Mesendoderm (in vitro differentiated cells): ENCODE measurements at regions not wholly inside any gene's neighbourhood (a gene's known extent, or its start where the extent isn't known, plus 50 kb on each side); places are given as distances from the start of the nearest gene placed in this dataset.
"Not testable (repeated sequence)": the region's sequence is repeated elsewhere in the genome, so short reads cannot be mapped to it uniquely, and the experiment has no call there.

Source experiments
- DNase-seq: peaks from one replicate; pipeline ENCODE4 v3.0.0; 2013
- H2AK5ac ChIP-seq: 2 replicates; pipeline ENCODE4 v1.6.1; 2013; ENCODE audit warnings: low read length, inconsistent platforms
- H2BK120ac ChIP-seq: 2 replicates; pipeline ENCODE4 v1.6.1; 2013; ENCODE audit warnings: low read depth, mild to moderate bottlenecking, low read length, moderate library complexity, mixed read lengths
- H2BK15ac ChIP-seq: replicated peaks from 2 replicates; pipeline ENCODE4 v1.6.1; 2013; ENCODE audit warnings: low read depth, mild to moderate bottlenecking, moderate library complexity
- H2BK5ac ChIP-seq: 2 replicates; pipeline ENCODE4 v1.6.1; 2013; ENCODE audit warnings: low read length, inconsistent platforms
- H3K18ac ChIP-seq: 2 replicates; pipeline ENCODE4 v1.6.1; 2013; ENCODE audit warnings: mild to moderate bottlenecking, low read length, mixed read lengths
- H3K23ac ChIP-seq: one replicate; pipeline ENCODE4 v1.6.1; 2013; ENCODE audit warnings: low read length
- H3K27ac ChIP-seq: 2 replicates; pipeline ENCODE4 v1.5.1; 2013; ENCODE audit warnings: low read depth, mild to moderate bottlenecking, inconsistent platforms, low read length, moderate library complexity
- H3K27me3 ChIP-seq: 2 replicates; pipeline ENCODE4 v1.6.1; 2013; ENCODE audit warnings: low read length, control low read depth, mild to moderate bottlenecking, inconsistent platforms; ENCODE audit not compliant: insufficient read depth, poor library complexity
- H3K36me3 ChIP-seq: 2 replicates; pipeline ENCODE4 v1.6.1; 2013; ENCODE audit warnings: low read length, inconsistent platforms; ENCODE audit not compliant: control insufficient read depth, insufficient read depth
- H3K4ac ChIP-seq: one replicate; pipeline ENCODE4 v1.6.1; 2013; ENCODE audit warnings: low read depth, mild to moderate bottlenecking, low read length, moderate library complexity
- H3K4me1 ChIP-seq: 2 replicates; pipeline ENCODE4 v1.6.1; 2013; ENCODE audit warnings: low read depth, low read length, inconsistent platforms; ENCODE audit not compliant: control insufficient read depth
- H3K4me2 ChIP-seq: 2 replicates; pipeline ENCODE4 v1.6.1; 2013; ENCODE audit warnings: low read length
- H3K4me3 ChIP-seq: 2 replicates; pipeline ENCODE4 v1.5.1; 2013; ENCODE audit warnings: mild to moderate bottlenecking, low read length
- H3K56ac ChIP-seq: one replicate; pipeline ENCODE4 v1.6.1; 2013; ENCODE audit warnings: low read length
- H3K79me1 ChIP-seq: 2 replicates; pipeline ENCODE4 v1.6.1; 2013; ENCODE audit warnings: low read length, inconsistent platforms
- H3K79me2 ChIP-seq: 2 replicates; pipeline ENCODE4 v1.6.1; 2013; ENCODE audit warnings: mild to moderate bottlenecking, low read length; ENCODE audit not compliant: control insufficient read depth, insufficient read depth
- H3K9ac ChIP-seq: 2 replicates; pipeline ENCODE4 v1.6.1; 2013; ENCODE audit warnings: low read length, inconsistent platforms
- H4K5ac ChIP-seq: one replicate; pipeline ENCODE4 v1.6.1; 2013; ENCODE audit warnings: low read length
- H4K8ac ChIP-seq: one replicate; pipeline ENCODE4 v1.6.1; 2013; ENCODE audit warnings: low read depth, mild to moderate bottlenecking, control low read depth, low read length, moderate library complexity
- WGBS: extraction: QIAGEN DNeasy Blood & Tissue Kit; methylation state at CpG from one replicate; pipeline ENCODE4 v1.1.7; 2013; ENCODE audit warnings: low lambda C conversion rate, missing lambda C conversion rate; ENCODE audit not compliant: insufficient coverage; ENCODE audit errors: extremely low coverage; 5-methylcytosine and 5-hydroxymethylcytosine counted together

- DNase-seq, H3K27me3 ChIP-seq, H3K56ac ChIP-seq, H2BK5ac ChIP-seq, H3K4ac ChIP-seq, H3K4me3 ChIP-seq, H2BK15ac ChIP-seq, H3K79me2 ChIP-seq, H4K8ac ChIP-seq, H3K4me1 ChIP-seq, H3K36me3 ChIP-seq, H3K27ac ChIP-seq, H2AK5ac ChIP-seq, H2BK120ac ChIP-seq, H3K4me2 ChIP-seq, H3K9ac ChIP-seq, H4K5ac ChIP-seq, H3K79me1 ChIP-seq, H3K23ac ChIP-seq, H3K18ac ChIP-seq: not testable (repeated sequence)
- WGBS: no CpG with 5 or more reads among the region's 4 CpGs
Observed at GRCh38 chr2:142284336-142284735, 153.5 kb upstream of the LRP1B start.

GRCh38 chr2:142280831-142281230 lies 150.0 kb upstream of the LRP1B start:
- DNase-seq: no peak
- no CpG with 5 or more reads among the region's 5 CpGs for WGBS
- H3K18ac ChIP-seq: no peak overlapping the region

GRCh38 chr2:142270990-142271389 lies 140.2 kb upstream of the LRP1B start:
- H3K18ac ChIP-seq: no peak overlapping the region
- H3K4me2 ChIP-seq: no peak overlapping the region
- no peak overlapping the region for H3K56ac ChIP-seq
- H4K5ac ChIP-seq: no peak overlapping the region
- no peak overlapping the region for H2BK15ac ChIP-seq
- no peak overlapping the region for H2BK5ac ChIP-seq
- H3K23ac ChIP-seq: no peak overlapping the region
- no peaks in the 10 kb centered on the region for H3K79me2 ChIP-seq
- H3K4me1 ChIP-seq: no peaks in the 10 kb centered on the region
- H3K27ac ChIP-seq: no peak overlapping the region
- no peak overlapping the region for H3K4me3 ChIP-seq
- no peak overlapping the region for H3K4ac ChIP-seq
- no peak overlapping the region for H2BK120ac ChIP-seq
- H3K79me1 ChIP-seq: no peaks in the 10 kb centered on the region
- DNase-seq: no peak
- WGBS: 100% methylated on average over 1 of the region's 2 CpGs
- no peak overlapping the region for H3K9ac ChIP-seq
- H2AK5ac ChIP-seq: no peak overlapping the region
- H3K36me3 ChIP-seq: no peaks in the 10 kb centered on the region
- H3K27me3 ChIP-seq: no peaks in the 10 kb centered on the region
- H4K8ac ChIP-seq: no peak overlapping the region

More at GRCh38 chr2:142280831-142281230, 150.0 kb upstream of the LRP1B start:
- Histone ChIP-seq H2BK120ac (no peak overlapping the region), H3K9ac (no peak overlapping the region), H3K36me3 (no peaks in the 10 kb centered on the region), H3K27me3 (no peaks in the 10 kb centered on the region), H3K4me2 (no peak overlapping the region), H4K5ac (no peak overlapping the region), H2AK5ac (no peak overlapping the region), H3K27ac (no peak overlapping the region), H2BK5ac (no peak overlapping the region), H3K79me1 (no peaks in the 10 kb centered on the region), H3K4ac (no peak overlapping the region), H4K8ac (no peak overlapping the region), H3K56ac (no peak overlapping the region), H3K4me3 (no peak overlapping the region), H3K4me1 (no peaks in the 10 kb centered on the region), H2BK15ac (no peak overlapping the region), H3K79me2 (no peaks in the 10 kb centered on the region), H3K23ac (no peak overlapping the region)

GRCh38 chr2:142270291-142270690 lies 139.5 kb upstream of the LRP1B start:
- Histone ChIP-seq H3K56ac (no peak overlapping the region), H3K4me1 (no peaks in the 10 kb centered on the region), H3K27ac (no peak overlapping the region), H3K79me1 (no peaks in the 10 kb centered on the region), H3K18ac (no peak overlapping the region), H3K23ac (no peak overlapping the region), H3K4me3 (no peak overlapping the region), H2BK120ac (no peak overlapping the region), H4K5ac (no peak overlapping the region), H3K9ac (no peak overlapping the region), H3K36me3 (no peaks in the 10 kb centered on the region), H2BK5ac (no peak overlapping the region), H4K8ac (no peak overlapping the region), H2AK5ac (no peak overlapping the region), H3K27me3 (no peaks in the 10 kb centered on the region), H3K4ac (no peak overlapping the region), H2BK15ac (no peak overlapping the region), H3K4me2 (no peak overlapping the region), H3K79me2 (no peaks in the 10 kb centered on the region)
- no CpG with 5 or more reads among the region's 2 CpGs for WGBS
- no peak for DNase-seq

GRCh38 chr2:142259356-142259755 lies 128.5 kb upstream of the LRP1B start:
- no peak overlapping the region for H2BK15ac ChIP-seq

GRCh38 chr2:142254031-142254430 lies 123.2 kb upstream of the LRP1B start:
- Histone ChIP-seq H3K4me2 (no peak overlapping the region), H4K5ac (no peak overlapping the region), H2AK5ac (no peak overlapping the region), H3K27me3 (no peaks in the 10 kb centered on the region), H2BK5ac (no peak overlapping the region), H3K4me3 (no peak overlapping the region), H3K27ac (no peak overlapping the region), H3K4me1 (no peaks in the 10 kb centered on the region), H3K4ac (no peak overlapping the region), H3K79me2 (no peaks in the 10 kb centered on the region), H3K79me1 (no peaks in the 10 kb centered on the region), H3K9ac (no peak overlapping the region), H3K36me3 (no peaks in the 10 kb centered on the region), H3K18ac (no peak overlapping the region), H2BK120ac (no peak overlapping the region), H2BK15ac (no peak overlapping the region), H4K8ac (no peak overlapping the region), H3K23ac (no peak overlapping the region), H3K56ac (no peak overlapping the region)
- WGBS: no CpG with 5 or more reads among the region's 1 CpG
- no peak for DNase-seq

More at GRCh38 chr2:142259356-142259755, 128.5 kb upstream of the LRP1B start:
- H4K8ac ChIP-seq: no peak overlapping the region
- H2AK5ac ChIP-seq: no peak overlapping the region
- H3K4me3 ChIP-seq: no peak overlapping the region
- no CpG with 5 or more reads among the region's 5 CpGs for WGBS
- H2BK5ac ChIP-seq: no peak overlapping the region
- H3K56ac ChIP-seq: no peak overlapping the region
- no peaks in the 10 kb centered on the region for H3K4me1 ChIP-seq
- no peak overlapping the region for H3K18ac ChIP-seq
- H3K79me1 ChIP-seq: no peaks in the 10 kb centered on the region
- H3K23ac ChIP-seq: no peak overlapping the region
- no peaks in the 10 kb centered on the region for H3K27me3 ChIP-seq
- no peak overlapping the region for H3K4me2 ChIP-seq
- no peak overlapping the region for H2BK120ac ChIP-seq
- no peak overlapping the region for H3K9ac ChIP-seq
- no peak overlapping the region for H3K4ac ChIP-seq
- no peak overlapping the region for H3K27ac ChIP-seq
- H4K5ac ChIP-seq: no peak overlapping the region
- no peak for DNase-seq
- no peaks in the 10 kb centered on the region for H3K79me2 ChIP-seq
- H3K36me3 ChIP-seq: no peaks in the 10 kb centered on the region
